ENCODE measurements at regions not wholly inside any gene's neighbourhood (a gene's known extent, or its start where the extent isn't known, plus 50 kb on each side); places are given as distances from the start of the nearest gene placed in this dataset.

DNA sequence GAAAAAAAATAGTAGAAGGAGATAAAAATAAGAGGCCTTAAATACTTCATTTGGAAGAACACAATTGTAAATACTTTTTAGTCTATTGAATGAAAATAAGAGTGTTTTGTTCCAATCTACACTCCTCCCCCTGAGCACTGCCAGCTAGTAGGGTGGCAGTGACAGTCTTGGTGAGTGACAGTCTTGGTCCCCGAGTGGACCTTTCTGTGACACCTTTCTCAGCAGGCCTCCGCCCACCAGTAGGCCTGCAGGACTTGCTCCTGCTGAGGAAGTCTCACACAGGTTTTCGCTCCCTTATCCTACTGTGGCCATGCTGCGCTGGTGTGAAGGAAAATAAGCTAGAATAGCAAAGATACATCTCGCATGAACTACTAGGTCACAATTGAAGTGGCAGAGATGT, 666.8 kb downstream of the NR4A2 start:
- TF ChIP-seq, protein P1, sequence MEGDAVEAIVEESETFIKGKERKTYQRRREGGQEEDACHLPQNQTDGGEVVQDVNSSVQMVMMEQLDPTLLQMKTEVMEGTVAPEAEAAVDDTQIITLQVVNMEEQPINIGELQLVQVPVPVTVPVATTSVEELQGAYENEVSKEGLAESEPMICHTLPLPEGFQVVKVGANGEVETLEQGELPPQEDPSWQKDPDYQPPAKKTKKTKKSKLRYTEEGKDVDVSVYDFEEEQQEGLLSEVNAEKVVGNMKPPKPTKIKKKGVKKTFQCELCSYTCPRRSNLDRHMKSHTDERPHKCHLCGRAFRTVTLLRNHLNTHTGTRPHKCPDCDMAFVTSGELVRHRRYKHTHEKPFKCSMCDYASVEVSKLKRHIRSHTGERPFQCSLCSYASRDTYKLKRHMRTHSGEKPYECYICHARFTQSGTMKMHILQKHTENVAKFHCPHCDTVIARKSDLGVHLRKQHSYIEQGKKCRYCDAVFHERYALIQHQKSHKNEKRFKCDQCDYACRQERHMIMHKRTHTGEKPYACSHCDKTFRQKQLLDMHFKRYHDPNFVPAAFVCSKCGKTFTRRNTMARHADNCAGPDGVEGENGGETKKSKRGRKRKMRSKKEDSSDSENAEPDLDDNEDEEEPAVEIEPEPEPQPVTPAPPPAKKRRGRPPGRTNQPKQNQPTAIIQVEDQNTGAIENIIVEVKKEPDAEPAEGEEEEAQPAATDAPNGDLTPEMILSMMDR (IDR thresholded peaks at IDR 0.05): no peak
- no peak for TF ChIP-seq POLR2A (IDR thresholded peaks at IDR 0.05)
